Lung (tissue), 11 donors: ENCODE measurements at regions not wholly inside any gene's neighbourhood (a gene's known extent, or its start where the extent isn't known, plus 50 kb on each side); places are given as distances from the start of the nearest gene placed in this dataset.

ENCODE experiments used
- ATAC-seq: fragments of 200-7000 bp; cut with Tn5 transposase; one replicate; pipeline ENCODE4 v1.9.1; 2020; ENCODE audit warnings: moderate number of reproducible peaks; ENCODE audit not compliant: insufficient read depth, low FRiP score
- DNase-seq, 3 donors: peaks; one replicate each; pipeline ENCODE4 v3.0.0-alpha.2; 2013 to 2017
- H3K27ac ChIP-seq, 2 donors: one replicate each; pipeline ENCODE4 v1.5.1; 2013; ENCODE audit warnings: mild to moderate bottlenecking in 2 of 2, moderate library complexity in 2 of 2, control low read depth in 1 of 2, inconsistent platforms in 1 of 2, low read depth in 1 of 2, low read length in 1 of 2
- H3K27me3 ChIP-seq, 3 donors: one replicate each; pipeline ENCODE4 v1.5.1; 2013; ENCODE audit warnings: low read length in 2 of 3; ENCODE audit not compliant: control insufficient read depth in 3 of 3, insufficient read depth in 3 of 3
- H3K36me3 ChIP-seq, 4 donors: one replicate each; pipeline ENCODE4 v1.5.1; 2013; ENCODE audit warnings: low read length in 4 of 4, mild to moderate bottlenecking in 1 of 4, moderate library complexity in 1 of 4; ENCODE audit not compliant: control insufficient read depth in 4 of 4, insufficient read depth in 4 of 4
- H3K4me1 ChIP-seq, 5 donors: one replicate each; pipeline ENCODE4 v1.5.1; 2013; ENCODE audit warnings: low read length in 5 of 5, mild to moderate bottlenecking in 2 of 5, moderate library complexity in 1 of 5; ENCODE audit not compliant: control insufficient read depth in 5 of 5, insufficient read depth in 5 of 5
- H3K4me3 ChIP-seq: one replicate; pipeline ENCODE4 v1.5.1; 2013; ENCODE audit warnings: mild to moderate bottlenecking, control low read depth, moderate library complexity
- H3K9ac ChIP-seq, 2 donors: one replicate each; pipeline ENCODE4 v1.5.1; 2013; ENCODE audit warnings: low read length in 2 of 2, control low read depth in 1 of 2; ENCODE audit not compliant: insufficient read depth in 1 of 2
- H3K9me3 ChIP-seq, 4 donors: one replicate each; pipeline ENCODE4 v1.5.1; 2013; ENCODE audit warnings: low read length in 3 of 4, mild to moderate bottlenecking in 1 of 4, moderate library complexity in 1 of 4; ENCODE audit not compliant: control insufficient read depth in 4 of 4, insufficient read depth in 3 of 4
- whole genome bisulfite sequencing, 2 donors: extraction: QIAGEN DNeasy Blood & Tissue Kit; methylation state at CpG; one replicate each; pipeline ENCODE4 v1.1.7; 2013; 5-methylcytosine and 5-hydroxymethylcytosine counted together
- TF ChIP-seq, protein P1 (sequence below): IDR thresholded peaks from 2 replicates; pipeline ENCODE4 v1.5.1; 2012; ENCODE audit warnings: mild to moderate bottlenecking; ENCODE audit errors: control extremely low read depth, extremely low read depth
- donor health status: control.
- donor health status: control.
- donor health status: Bipolar disorder and iron deficiency.
- donor health status: healthy.
- donor health status: DM: yes; HTN: yes; CAD: no.

DNA sequence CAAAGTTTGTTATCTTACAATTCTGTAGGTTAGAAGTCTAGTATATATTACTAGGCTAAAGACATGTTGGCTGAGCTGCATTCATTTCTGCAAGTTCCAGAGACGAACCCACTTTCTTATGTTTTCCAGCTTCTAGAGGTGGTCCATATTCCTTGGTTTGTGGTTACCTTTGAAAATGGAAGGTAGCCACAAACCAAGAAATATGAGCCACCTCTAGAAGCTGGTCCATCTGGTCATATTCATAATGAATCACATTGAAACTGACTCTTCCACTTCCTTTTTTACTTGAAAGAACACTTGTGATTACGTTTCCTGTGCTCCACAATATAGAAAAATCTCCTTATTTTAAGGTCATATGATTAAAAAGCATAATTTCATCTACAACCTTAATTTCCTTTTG lies 943.0 kb upstream of the PCDH9 start:
- Histone ChIP-seq H3K27ac (no peak overlapping the region), H3K36me3 (no peaks in the 10 kb centered on the region), H3K9ac (no peak overlapping the region), H3K9me3 (peaks cover 0 to 4% (median 0%) of the 10 kb centered on the region in 4 donors), H3K4me3 (no peak overlapping the region), H3K27me3 (no peaks in the 10 kb centered on the region), H3K4me1 (no peaks in the 10 kb centered on the region)
- TF ChIP-seq, protein P1, sequence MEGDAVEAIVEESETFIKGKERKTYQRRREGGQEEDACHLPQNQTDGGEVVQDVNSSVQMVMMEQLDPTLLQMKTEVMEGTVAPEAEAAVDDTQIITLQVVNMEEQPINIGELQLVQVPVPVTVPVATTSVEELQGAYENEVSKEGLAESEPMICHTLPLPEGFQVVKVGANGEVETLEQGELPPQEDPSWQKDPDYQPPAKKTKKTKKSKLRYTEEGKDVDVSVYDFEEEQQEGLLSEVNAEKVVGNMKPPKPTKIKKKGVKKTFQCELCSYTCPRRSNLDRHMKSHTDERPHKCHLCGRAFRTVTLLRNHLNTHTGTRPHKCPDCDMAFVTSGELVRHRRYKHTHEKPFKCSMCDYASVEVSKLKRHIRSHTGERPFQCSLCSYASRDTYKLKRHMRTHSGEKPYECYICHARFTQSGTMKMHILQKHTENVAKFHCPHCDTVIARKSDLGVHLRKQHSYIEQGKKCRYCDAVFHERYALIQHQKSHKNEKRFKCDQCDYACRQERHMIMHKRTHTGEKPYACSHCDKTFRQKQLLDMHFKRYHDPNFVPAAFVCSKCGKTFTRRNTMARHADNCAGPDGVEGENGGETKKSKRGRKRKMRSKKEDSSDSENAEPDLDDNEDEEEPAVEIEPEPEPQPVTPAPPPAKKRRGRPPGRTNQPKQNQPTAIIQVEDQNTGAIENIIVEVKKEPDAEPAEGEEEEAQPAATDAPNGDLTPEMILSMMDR: no peak
- no peak for DNase-seq
- WGBS, 2 donors: 62 to 69% methylated on average over 2 of the region's 2 CpGs
- ATAC-seq: no peak

DNA sequence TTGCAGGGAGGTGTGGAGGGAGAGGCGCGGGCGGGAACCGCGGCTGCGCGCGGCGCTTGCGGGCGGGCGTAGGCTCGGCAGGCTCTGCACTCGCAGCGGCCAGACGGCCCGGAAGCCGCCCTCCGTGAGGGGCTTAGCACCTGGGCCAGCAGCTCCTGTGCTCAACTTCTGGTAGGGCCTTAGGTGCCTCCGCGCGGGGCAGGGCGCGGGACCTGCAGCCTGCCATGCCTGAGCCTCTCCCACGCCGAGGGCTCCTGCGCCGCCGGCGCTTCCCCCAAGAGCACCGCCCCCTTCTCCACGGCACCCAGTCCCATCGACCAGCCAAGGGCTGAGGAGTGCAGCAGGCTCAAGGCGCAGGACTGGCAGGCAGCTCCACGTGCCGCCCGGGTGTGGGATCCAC lies 940.8 kb upstream of the PCDH9 start:
- Histone ChIP-seq H3K36me3 (no peaks in the 10 kb centered on the region), H3K27me3 (no peaks in the 10 kb centered on the region), H3K27ac (no peak overlapping the region), H3K9me3 (peaks cover 0 to 4% (median 0%) of the 10 kb centered on the region in 4 donors), H3K9ac (no peak overlapping the region), H3K4me1 (no peaks in the 10 kb centered on the region), H3K4me3 (no peak overlapping the region)
- DNase-seq (no peak), ATAC-seq (no peak)
- TF ChIP-seq, protein P1: no peak
- 95 to 98% methylated on average over 37 of the region's 37 CpGs for WGBS, 2 donors

DNA sequence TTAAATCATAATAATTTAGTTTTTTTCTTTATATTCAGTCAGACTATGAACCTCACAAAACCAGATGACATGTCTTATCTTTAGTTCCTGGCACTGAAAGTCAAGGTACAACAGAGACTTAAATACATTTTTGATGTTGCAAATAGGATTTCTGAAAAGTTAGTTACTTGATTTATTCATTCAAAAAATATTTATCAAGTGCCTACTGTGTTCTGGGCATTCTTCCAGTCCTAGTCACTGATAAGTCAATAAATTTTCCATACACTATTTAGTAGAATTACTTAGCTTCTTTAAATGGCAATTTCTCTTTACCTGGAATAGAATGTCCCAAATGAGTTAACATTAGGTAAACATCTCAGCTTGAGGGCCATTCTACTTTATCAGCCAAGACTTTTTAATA lies 938.3 kb upstream of the PCDH9 start:
- TF ChIP-seq, protein P1: no peak

DNA sequence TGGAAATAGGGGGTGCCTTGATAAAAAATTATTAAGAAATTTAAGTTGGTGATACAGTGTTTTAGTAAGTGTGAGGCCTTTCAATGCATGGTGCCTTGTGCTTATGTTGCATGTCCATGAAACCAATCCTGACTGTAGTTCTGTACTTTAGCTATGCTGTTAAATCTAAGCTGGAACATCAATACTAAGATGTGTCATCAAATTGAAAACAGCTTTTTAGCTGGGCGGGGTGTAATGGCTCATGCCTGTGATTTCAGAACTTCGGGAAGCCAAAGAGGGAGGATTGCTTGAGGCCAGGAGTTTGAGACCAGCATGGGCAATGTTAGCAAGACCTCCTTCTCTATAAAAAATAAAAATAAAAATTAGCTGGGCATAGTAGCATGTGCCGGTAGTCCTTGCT lies 930.3 kb upstream of the PCDH9 start:
- Histone ChIP-seq H3K4me1 (no peaks in the 10 kb centered on the region), H3K36me3 (no peaks in the 10 kb centered on the region), H3K9ac (no peak overlapping the region), H3K27ac (no peak overlapping the region), H3K9me3 (peaks cover 0 to 3% (median 0%) of the 10 kb centered on the region in 4 donors), H3K4me3 (no peak overlapping the region), H3K27me3 (no peaks in the 10 kb centered on the region)
- 90 to 92% methylated on average over 3 of the region's 3 CpGs for WGBS, 2 donors
- TF ChIP-seq, protein P1: no peak
- ATAC-seq (no peak), DNase-seq (no peak)

More for the DNA sequence above, 938.3 kb upstream of the PCDH9 start:
- no peak for DNase-seq
- Histone ChIP-seq H3K4me3 (no peak overlapping the region), H3K4me1 (no peaks in the 10 kb centered on the region), H3K27me3 (no peaks in the 10 kb centered on the region), H3K9me3 (peaks cover 0 to 4% (median 0%) of the 10 kb centered on the region in 4 donors), H3K36me3 (no peaks in the 10 kb centered on the region), H3K27ac (no peak overlapping the region), H3K9ac (no peak overlapping the region)
- no peak for ATAC-seq
